Right atrium auricular region (tissue), 2 donors: ENCODE measurements at regions not wholly inside any gene's neighbourhood (a gene's known extent, or its start where the extent isn't known, plus 50 kb on each side); places are given as distances from the start of the nearest gene placed in this dataset.

Source experiments
- DNase-seq: peaks from one replicate; pipeline ENCODE4 v3.0.0-alpha.2; 2019; ENCODE audit warnings: low spot score
- H3K27ac ChIP-seq, 2 donors: fragments of 200-600 bp; sonication (generic); 1 replicate in 1 of 2; 2 replicates in 1 of 2; pipeline ENCODE4 v1.5.1; 2016 to 2019
- H3K27me3 ChIP-seq, 2 donors: fragments of 200-600 bp; sonication (generic); one replicate each; pipeline versions ENCODE4 v1.5.1 to v1.6.0; 2017 to 2019
- H3K36me3 ChIP-seq: fragments of 200-600 bp; sonication (generic); one replicate; pipeline ENCODE4 v1.5.1; 2016
- H3K4me1 ChIP-seq, 2 donors: fragments of 200-600 bp; sonication (generic); one replicate each; pipeline versions ENCODE4 v1.5.1 to v1.6.0; 2017 to 2019
- H3K4me3 ChIP-seq, 2 donors: fragments of 200-600 bp; sonication (generic); 1 replicate in 1 of 2; 2 replicates in 1 of 2; pipeline ENCODE4 v1.5.1; 2017 to 2019; ENCODE audit warnings: mild to moderate bottlenecking in 1 of 2, moderate library complexity in 1 of 2
- H3K9me3 ChIP-seq, 2 donors: fragments of 200-600 bp; sonication (generic); one replicate each; pipeline ENCODE4 v1.5.1; 2019
- TF ChIP-seq, protein P1 (sequence below), 2 donors: fragments of 200-600 bp; sonication (generic); IDR thresholded peaks; one replicate each; pipeline ENCODE4 v1.5.1; 2019; ENCODE audit warnings: antibody characterized with exemption in 2 of 2

DNA sequence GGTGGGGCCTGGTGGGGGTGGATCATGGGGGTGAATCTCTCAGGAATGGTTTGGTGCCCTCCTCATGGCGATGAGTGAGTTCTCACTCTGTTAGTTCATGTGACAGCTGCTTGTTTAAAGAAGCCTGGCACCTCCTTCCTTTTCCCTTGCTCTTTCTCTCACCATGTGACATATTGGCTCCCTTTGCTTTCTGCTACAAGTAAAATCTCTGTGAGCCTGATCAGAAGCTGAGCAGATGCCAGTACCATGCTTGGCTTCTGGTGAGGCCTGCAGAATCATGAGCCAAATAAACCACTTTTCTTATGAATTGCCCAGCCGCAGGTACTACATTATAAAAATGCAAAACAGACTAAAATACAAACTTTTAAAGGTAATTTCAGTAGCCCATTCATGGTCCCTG lies 73.4 kb upstream of the TEX51 start:
- TF ChIP-seq, protein P1, sequence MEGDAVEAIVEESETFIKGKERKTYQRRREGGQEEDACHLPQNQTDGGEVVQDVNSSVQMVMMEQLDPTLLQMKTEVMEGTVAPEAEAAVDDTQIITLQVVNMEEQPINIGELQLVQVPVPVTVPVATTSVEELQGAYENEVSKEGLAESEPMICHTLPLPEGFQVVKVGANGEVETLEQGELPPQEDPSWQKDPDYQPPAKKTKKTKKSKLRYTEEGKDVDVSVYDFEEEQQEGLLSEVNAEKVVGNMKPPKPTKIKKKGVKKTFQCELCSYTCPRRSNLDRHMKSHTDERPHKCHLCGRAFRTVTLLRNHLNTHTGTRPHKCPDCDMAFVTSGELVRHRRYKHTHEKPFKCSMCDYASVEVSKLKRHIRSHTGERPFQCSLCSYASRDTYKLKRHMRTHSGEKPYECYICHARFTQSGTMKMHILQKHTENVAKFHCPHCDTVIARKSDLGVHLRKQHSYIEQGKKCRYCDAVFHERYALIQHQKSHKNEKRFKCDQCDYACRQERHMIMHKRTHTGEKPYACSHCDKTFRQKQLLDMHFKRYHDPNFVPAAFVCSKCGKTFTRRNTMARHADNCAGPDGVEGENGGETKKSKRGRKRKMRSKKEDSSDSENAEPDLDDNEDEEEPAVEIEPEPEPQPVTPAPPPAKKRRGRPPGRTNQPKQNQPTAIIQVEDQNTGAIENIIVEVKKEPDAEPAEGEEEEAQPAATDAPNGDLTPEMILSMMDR (IDR thresholded peaks at IDR 0.05), result no peak
- no peak for DNase-seq

DNA sequence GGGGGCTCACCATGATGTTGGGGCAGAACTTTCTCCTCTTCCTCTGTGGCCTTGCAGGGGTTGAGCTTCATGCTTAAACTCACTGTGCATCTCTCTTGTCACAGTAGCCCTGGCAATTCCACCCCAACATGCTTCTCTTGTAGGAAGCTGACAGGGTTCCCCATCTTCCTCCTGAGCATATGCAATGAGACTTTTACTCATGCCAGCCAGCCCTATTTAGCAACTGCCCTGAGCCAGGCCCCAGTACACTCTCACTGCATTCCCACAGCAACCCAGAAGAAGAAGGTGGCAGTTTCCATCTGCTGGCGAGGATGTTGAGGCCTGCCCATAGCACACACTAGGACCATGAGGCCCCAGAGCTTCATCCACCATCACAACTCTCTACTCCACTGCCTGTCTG lies 72.2 kb upstream of the TEX51 start:
- TF ChIP-seq, protein P1 (IDR thresholded peaks at IDR 0.05), result no peak
- Histone ChIP-seq H3K27ac (no peak overlapping the region), H3K27me3 (no peaks in the 10 kb centered on the region), H3K9me3 (no peaks in the 10 kb centered on the region), H3K4me3 (no peak overlapping the region), H3K36me3 (no peaks in the 10 kb centered on the region), H3K4me1 (no peaks in the 10 kb centered on the region)
- DNase-seq, result no peak

More for the DNA sequence above, 73.4 kb upstream of the TEX51 start:
- Histone ChIP-seq H3K4me1 (no peaks in the 10 kb centered on the region), H3K4me3 (no peak overlapping the region), H3K27ac (no peak overlapping the region), H3K36me3 (no peaks in the 10 kb centered on the region), H3K9me3 (no peaks in the 10 kb centered on the region), H3K27me3 (no peaks in the 10 kb centered on the region)

DNA sequence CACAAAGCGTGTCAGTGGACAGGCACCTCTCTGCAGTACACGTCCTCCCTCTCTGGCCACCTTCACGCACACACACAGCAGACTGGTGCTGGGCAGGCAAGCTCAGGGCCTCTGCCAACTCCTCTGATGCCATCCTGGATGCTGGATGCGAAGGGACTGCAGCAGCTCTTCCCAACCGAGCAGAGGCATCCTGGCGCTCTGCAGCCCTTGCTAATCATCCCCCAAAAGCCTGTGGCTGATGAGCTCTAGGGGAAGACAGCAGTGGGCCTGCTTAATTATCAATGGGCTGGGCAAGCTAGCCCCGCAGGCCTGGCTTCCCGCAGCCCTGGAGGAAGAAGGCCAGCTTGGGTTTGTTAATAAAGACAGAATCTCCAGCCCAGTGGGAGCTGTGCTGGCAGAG lies 71.3 kb upstream of the TEX51 start:
- DNase-seq, result no peak

DNA sequence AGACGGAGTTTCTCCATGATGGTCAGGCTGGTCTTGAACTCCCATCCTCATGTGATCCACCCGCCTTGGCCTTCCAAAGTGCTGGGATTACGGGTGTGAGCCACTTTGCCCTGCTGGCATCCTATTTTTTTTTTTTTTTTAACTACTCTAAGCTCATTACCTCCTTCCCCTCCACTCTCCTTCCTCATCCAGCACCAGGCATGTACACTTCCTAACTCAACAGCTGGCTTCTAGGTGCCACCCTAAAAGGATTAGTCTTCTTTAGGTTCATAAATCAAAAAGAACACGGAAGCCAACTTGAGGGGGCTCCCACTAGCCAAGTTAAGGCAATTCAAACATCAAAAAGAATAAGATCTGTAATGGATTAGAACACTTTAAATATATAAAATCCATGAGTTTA lies 70.6 kb upstream of the TEX51 start:
- H3K27ac ChIP-seq, result no peak overlapping the region
- no peaks in the 10 kb centered on the region for H3K4me1 ChIP-seq
- DNase-seq, result no peak
- H3K27me3 ChIP-seq, result no peaks in the 10 kb centered on the region
- TF ChIP-seq, protein P1 (IDR thresholded peaks at IDR 0.05), result no peak
- no peaks in the 10 kb centered on the region for H3K36me3 ChIP-seq
- no peaks in the 10 kb centered on the region for H3K9me3 ChIP-seq
- H3K4me3 ChIP-seq, result no peak overlapping the region

More for the DNA sequence above, 71.3 kb upstream of the TEX51 start:
- no peaks in the 10 kb centered on the region for H3K4me1 ChIP-seq
- no peaks in the 10 kb centered on the region for H3K27me3 ChIP-seq
- no peaks in the 10 kb centered on the region for H3K36me3 ChIP-seq
- no peaks in the 10 kb centered on the region for H3K9me3 ChIP-seq
- TF ChIP-seq, protein P1 (IDR thresholded peaks at IDR 0.05), result no peak
- no peak overlapping the region for H3K27ac ChIP-seq
- no peak overlapping the region for H3K4me3 ChIP-seq

DNA sequence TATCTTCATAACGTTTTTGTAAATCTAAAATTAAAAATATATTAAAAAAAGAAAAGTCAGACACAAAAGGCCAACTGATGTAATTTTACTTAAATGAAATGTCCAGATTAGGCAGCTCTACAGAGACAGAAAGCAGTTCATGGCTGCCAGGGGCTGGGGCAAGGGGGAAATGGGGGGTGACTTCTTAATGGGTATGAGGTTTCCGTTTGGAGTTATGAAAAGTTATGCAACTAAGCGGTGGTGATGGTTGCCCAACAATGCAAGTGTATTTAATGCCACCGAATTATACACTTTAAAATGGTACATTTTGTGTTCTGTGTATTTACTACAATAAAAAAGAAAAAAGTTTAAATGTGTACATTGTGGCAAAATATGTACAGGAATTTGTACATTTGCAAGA lies 70.2 kb upstream of the TEX51 start:
- H3K27me3 ChIP-seq, result no peaks in the 10 kb centered on the region
- H3K36me3 ChIP-seq, result no peaks in the 10 kb centered on the region
- no peak for DNase-seq
- TF ChIP-seq, protein P1 (IDR thresholded peaks at IDR 0.05), result no peak
- no peaks in the 10 kb centered on the region for H3K4me1 ChIP-seq
- H3K27ac ChIP-seq, result no peak overlapping the region
- H3K9me3 ChIP-seq, result no peaks in the 10 kb centered on the region
- H3K4me3 ChIP-seq, result no peak overlapping the region

DNA sequence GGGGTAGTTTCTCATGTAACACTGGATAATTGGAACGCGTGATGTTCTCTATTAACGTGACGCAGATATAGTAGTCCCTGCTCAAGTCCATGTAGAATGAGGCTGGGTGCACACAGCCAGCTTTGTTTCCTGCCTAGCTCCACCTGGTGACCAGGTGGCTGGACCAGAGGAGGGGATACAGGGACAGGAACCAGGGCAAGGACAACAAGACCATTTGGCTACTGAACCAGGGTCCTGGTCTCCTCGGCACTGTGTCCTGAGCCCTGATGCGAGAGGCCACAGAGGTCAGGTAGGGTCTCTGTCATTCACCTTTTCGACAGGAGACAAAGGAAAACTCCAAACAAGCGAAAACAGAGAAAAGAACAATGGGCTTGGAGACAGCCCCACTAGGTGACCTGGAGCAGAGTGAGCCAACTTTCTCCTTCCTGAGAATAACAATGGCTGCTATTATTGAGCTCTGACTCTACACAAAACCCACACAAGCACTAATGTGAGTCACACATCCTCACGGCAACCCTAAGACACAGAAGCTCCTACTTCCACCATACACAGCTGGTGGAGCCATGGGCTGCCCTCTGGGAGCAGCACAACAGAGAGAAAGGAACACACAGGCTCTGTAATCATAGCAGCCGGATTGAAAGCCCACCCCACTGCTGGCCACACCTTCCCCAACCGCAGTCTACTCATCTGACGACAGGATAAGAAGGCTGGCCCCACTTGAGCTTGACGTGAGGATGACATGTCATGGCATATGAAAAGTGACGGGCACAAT lies 67.3 kb upstream of the TEX51 start:
- no peak overlapping the region for H3K27ac ChIP-seq
- H3K4me1 ChIP-seq, result no peaks in the 10 kb centered on the region
- no peaks in the 10 kb centered on the region for H3K9me3 ChIP-seq
- no peak overlapping the region for H3K4me3 ChIP-seq
- H3K27me3 ChIP-seq, result no peaks in the 10 kb centered on the region
- DNase-seq, result no peak
- no peaks in the 10 kb centered on the region for H3K36me3 ChIP-seq
- TF ChIP-seq, protein P1 (IDR thresholded peaks at IDR 0.05), result no peak
